ENCODE measurements at regions not wholly inside any gene's neighbourhood (a gene's known extent, or its start where the extent isn't known, plus 50 kb on each side); places are given as distances from the start of the nearest gene placed in this dataset.

DNA sequence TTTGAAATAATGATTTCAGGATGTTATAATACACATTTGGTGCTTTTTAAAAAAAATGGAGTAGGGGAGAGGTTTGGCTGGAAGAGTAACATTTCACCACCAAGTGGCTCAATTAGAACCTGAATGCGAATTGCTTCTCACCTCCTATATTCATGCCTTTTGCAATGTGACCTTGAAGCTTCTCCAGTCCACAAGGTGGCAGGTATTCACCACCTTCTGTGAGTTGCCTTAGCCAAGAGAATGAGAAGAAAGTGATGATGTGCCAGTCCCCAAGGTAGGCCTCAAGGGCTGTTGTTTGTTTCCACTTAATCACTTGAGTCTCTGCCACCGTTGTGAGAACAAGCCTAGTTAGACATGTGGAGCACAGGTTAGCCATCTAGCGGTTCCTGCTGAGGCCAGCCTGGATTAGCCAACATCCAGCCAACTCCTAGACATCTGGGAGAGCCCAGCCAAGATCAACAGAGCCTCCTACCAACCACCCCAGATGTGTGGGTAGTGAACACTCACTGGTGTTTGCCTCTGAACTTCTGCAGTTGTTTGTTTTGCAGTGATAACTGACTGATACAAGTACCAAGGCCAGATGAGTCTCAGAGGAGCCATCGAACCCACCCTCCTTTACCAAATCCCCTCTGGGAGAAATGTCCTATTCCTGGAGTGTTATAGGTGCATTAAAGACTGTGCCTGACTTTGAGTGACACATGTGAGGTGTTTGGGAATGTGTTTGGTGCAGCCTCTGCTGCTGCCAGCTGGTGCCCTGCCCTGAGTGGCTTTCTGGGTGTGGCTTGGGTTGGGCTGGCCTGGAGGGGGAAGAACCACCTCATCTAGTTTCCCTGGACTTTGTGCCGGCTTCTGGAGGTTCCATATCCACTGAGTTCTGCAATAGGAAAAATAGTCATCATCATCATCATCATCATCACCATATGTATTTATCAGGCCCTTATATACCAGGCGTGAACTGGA lies 132.5 kb upstream of the RFLNA start:
- DNase-seq (ENCODE audit: low spot score), result no peak

GRCh38 chr12:124165695-124166094 lies 129.2 kb upstream of the RFLNA start:
- DNase-seq (ENCODE audit: low spot score), result no peak

- no peak for DNase-seq (ENCODE audit: low spot score)
Observed at GRCh38 chr12:124167141-124167540, 127.8 kb upstream of the RFLNA start.

- no peak for DNase-seq (ENCODE audit: low spot score)
Observed at GRCh38 chr12:124168016-124168786, 126.7 kb upstream of the RFLNA start.

DNA sequence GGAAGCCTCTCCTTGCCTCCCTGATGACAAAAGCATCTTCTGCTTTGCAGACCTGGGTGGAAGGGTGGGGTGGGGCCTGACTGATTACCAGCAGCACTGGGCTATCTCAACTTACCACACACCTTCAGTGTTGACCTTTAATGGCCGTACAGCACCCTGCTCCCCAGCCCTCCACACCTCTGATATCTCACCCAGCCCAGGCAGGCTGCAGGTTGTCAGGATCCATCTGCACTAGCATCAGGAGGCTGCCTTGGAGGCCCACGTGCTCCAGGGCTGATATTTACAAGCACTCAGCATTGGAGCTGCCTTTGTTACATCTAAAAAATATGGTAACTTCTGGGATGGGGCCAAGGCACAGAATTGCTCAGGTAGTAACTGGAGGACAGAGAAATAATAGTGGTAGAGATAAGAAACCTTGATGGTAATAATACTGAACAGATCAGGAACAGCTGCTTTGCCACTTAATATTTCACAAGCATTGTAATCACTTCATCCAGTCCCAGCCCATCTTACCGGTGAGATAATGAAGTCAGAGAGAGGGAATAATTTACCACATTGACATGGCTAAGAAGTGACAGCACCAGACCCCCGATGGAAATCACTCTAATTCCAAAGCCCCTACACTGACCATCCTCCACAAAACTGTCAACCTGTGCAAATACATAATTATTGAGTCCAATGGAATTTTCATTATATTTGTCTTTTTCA lies 125.2 kb upstream of the RFLNA start:
- DNase-seq (ENCODE audit: low spot score), result no peak

- no peak for DNase-seq (ENCODE audit: low spot score)
Observed at GRCh38 chr12:124170760-124171159, 124.1 kb upstream of the RFLNA start.

DNA sequence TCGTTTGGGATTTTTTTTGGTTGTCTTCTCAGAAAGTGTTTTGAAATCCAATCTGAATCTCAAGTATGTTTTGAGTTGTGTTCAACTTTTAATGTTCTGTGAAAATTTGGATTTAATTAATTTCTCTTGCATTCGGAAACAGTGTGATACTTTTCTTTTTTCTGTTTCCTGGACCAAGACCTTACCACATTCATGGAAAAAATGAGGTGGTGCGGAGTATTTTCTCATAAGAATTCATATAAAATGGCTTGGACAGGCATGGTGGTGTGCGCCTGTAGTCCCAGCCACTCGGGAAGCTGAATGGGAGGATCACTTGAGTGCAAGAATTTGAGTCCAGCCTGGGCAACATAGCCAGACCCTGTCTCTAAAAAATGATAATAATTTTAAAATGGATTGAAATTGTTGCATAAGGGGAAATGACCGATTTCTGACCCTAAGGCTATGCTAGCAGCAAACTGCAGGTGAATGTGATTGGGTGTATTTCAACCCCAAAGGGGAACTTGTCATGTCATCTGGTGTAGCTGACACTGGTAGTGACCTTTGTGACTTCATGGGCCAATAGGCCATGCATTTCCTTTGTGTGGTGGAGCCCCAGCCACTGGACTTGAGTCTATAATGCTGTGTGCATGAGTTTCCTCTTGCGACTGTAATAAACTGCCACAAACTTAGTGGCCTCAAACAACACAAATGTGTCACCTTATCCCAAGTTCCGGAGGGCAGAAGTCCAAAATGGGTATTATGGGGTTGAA lies 123.5 kb upstream of the RFLNA start:
- DNase-seq (ENCODE audit: low spot score), result no peak

DNA sequence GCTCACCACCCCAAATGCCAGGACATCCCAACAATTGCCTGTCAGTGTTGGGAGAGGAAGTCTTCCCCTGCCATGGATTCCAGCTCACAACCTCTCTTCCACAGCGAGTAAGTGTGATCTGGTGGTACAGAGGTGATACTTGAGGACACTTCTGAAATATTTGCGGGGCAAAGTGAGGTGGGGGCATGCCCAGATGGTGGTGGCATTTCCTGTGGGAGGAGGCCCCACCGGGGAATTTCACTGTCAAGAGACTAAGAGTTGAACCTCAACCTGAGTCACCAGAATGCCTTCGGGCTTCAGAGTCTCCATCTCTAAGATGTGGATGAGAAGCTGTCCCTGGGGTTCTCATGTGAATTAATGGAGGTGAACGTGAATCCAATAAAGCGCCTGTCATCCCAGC lies 122.3 kb upstream of the RFLNA start:
- DNase-seq (ENCODE audit: low spot score), result no peak

GRCh38 chr12:124173692-124174091 lies 121.2 kb upstream of the RFLNA start:
- no peak for DNase-seq (ENCODE audit: low spot score)

- DNase-seq (ENCODE audit: low spot score), result no peak
Observed at GRCh38 chr12:124174451-124175348, 120.2 kb upstream of the RFLNA start.

DNA sequence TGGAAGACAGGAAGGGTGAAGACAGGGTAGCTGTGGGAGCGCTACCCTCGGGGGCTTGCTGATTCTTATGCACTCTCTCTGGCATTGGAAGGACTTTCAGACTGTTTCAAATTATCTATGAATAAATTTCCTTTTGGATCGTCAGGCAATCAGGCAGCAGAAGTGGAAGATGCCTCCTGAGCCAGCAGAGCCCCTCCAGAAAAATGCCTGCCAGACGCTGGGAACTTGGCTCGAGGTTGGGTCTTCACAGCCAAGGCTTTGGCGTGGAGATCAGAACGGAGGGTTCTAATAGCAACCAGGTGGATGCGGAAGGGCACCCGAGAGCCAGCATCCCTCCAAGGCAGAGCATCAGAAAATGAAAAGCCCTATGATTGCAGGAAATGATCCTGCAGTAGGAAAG lies 119.2 kb upstream of the RFLNA start:
- DNase-seq (ENCODE audit: low spot score), result no peak

GRCh38 chr12:124177276-124177950 lies 117.5 kb upstream of the RFLNA start:
- DNase-seq (ENCODE audit: low spot score), result no peak

- DNase-seq (ENCODE audit: low spot score), result no peak
Observed at GRCh38 chr12:124177951-124178316, 117.0 kb upstream of the RFLNA start.

GRCh38 chr12:124179936-124180607 lies 114.8 kb upstream of the RFLNA start:
- DNase-seq (ENCODE audit: low spot score), result no peak

DNA sequence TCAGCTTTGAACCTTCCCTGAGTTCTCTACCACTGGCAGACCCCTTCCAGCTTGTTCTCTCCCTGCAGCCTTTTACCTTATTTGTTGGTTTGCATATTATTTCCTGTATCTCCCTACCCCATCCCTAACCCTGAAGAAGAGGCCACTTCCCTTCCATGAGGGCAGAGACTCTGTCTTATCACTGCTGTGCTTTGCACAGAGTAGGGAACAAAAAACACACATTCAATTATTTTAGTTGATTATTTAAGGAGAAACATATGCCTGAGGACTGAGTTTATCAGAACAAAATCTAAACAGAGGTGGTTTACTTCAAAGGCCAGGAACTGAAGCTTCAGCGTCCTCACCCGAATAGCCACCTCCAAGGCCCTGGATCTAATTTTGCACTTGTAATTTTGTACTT lies 111.7 kb upstream of the RFLNA start:
- no peak for DNase-seq (ENCODE audit: low spot score)

- DNase-seq (ENCODE audit: low spot score), result no peak
Observed at GRCh38 chr12:124184456-124184855, 110.4 kb upstream of the RFLNA start.

DNA sequence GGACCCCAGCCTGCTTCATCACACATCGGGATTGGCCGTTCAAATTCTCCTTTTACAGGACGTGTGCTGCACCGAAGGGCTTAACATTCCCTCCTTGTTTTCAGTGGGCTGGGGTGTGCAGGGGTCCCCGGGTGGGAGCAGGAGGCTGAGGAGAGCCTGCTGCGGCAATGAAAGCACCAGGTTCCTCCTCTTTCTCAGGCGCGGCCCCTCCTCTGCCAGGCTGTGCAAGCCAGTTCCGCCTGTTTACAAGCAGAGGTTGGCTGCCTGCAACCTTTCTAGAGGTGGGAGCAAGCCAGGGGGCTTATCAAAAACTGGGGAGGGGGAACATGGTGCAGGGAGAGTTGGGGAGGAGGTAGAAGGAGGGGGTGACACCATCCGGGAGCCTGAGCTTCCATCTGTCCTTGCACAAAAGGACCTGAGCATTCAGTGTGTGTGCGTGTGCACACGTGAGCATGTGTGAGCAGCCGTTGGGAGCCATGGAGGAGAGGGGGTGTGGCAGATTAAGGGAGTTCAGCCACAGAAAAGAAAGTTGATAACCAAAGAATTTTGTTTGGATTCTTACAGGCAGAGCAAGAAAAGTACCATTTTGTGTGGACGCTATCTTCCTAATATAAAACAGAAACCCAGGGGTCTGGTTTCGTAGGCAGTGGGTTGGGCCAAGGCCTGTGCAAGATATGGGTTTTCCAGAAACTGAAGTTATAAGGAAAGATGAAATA lies 108.8 kb upstream of the RFLNA start:
- no peak for DNase-seq (ENCODE audit: low spot score)

- no peak for DNase-seq (ENCODE audit: low spot score)
Observed at GRCh38 chr12:124188084-124188483, 106.8 kb upstream of the RFLNA start.

Data from HuH-7 (cell line).